GM21786 (cell line): ENCODE measurements at regions not wholly inside any gene's neighbourhood (a gene's known extent, or its start where the extent isn't known, plus 50 kb on each side); places are given as distances from the start of the nearest gene placed in this dataset.

ENCODE experiments used
- ATAC-seq: cut with Tn5 transposase; IDR thresholded peaks from one replicate; pipeline ENCODE4 v1.9.1; 2021; ENCODE audit not compliant: unreplicated experiment

- ATAC-seq: no peak
These were observed 191.1 kb downstream of the MELK start for GRCh38 chr9:36763778-36764177.

GRCh38 chr9:36764364-36765076, 191.8 kb downstream of the MELK start:
- ATAC-seq: no peak

GRCh38 chr9:36765077-36765390, 192.3 kb downstream of the MELK start:
- ATAC-seq: no peak

- peak; percentile 96 for ATAC-seq
These were observed 193.0 kb downstream of the MELK start for GRCh38 chr9:36765468-36766341.

GRCh38 chr9:36768677-36769076, 196.0 kb downstream of the MELK start:
- no peak for ATAC-seq

GRCh38 chr9:36770025-36770424, 197.3 kb downstream of the MELK start:
- no peak for ATAC-seq

GRCh38 chr9:36772449-36773403, 200.0 kb downstream of the MELK start:
- no peak for ATAC-seq

GRCh38 chr9:36778682-36779081, 206.0 kb downstream of the MELK start:
- no peak for ATAC-seq

- no peak for ATAC-seq
These were observed 206.9 kb downstream of the MELK start for GRCh38 chr9:36779582-36779981.

- no peak for ATAC-seq
These were observed 207.5 kb downstream of the MELK start for GRCh38 chr9:36780186-36780585.

GRCh38 chr9:36781533-36781932, 208.8 kb downstream of the MELK start:
- no peak for ATAC-seq
